Thyroid gland (tissue), 4 donors: ENCODE measurements at regions not wholly inside any gene's neighbourhood (a gene's known extent, or its start where the extent isn't known, plus 50 kb on each side); places are given as distances from the start of the nearest gene placed in this dataset.
"Not testable (repeated sequence)": the region's sequence is repeated elsewhere in the genome, so short reads cannot be mapped to it uniquely, and the experiment has no call there.

ENCODE experiments used
- DNase-seq, 2 donors: peaks; one replicate each; pipeline ENCODE4 v3.0.0-alpha.2; 2019
- H3K27ac ChIP-seq, 3 donors: fragments of 200-600 bp; sonication (generic); 1 replicate in 2 of 3; 2 replicates in 1 of 3; pipeline ENCODE4 v1.5.1; 2016 to 2019; ENCODE audit warnings: mild to moderate bottlenecking in 1 of 3, moderate library complexity in 1 of 3
- H3K27me3 ChIP-seq: fragments of 200-600 bp; sonication (generic); one replicate; pipeline ENCODE4 v1.5.1; 2019
- H3K36me3 ChIP-seq, 2 donors: fragments of 200-600 bp; sonication (generic); one replicate each; pipeline ENCODE4 v1.5.1; 2016 to 2019
- H3K4me1 ChIP-seq, 2 donors: fragments of 200-600 bp; sonication (generic); one replicate each; pipeline ENCODE4 v1.5.1; 2017 to 2019
- H3K4me3 ChIP-seq, 3 donors: fragments of 200-600 bp; sonication (generic); replicated peaks in 1 of 3; 1 replicate in 2 of 3; 2 replicates in 1 of 3; pipeline ENCODE4 v1.5.1; 2016; ENCODE audit warnings: mild to moderate bottlenecking in 1 of 3
- H3K9me3 ChIP-seq: fragments of 200-600 bp; sonication (generic); one replicate; pipeline ENCODE4 v1.5.1; 2017
- CTCF ChIP-seq, 6 experiments: fragments of 200-600 bp in 3 of 6; fragments of 450-650 bp in 3 of 6; sonication (generic) in 3 of 6; IDR thresholded peaks; one replicate each; pipeline ENCODE4 v1.5.1; 2016 to 2019; ENCODE audit warnings: antibody characterized with exemption in 6 of 6, mild to moderate bottlenecking in 2 of 6, inconsistent platforms in 1 of 6, moderate library complexity in 1 of 6
- POLR2A ChIP-seq, 2 donors: fragments of 450-650 bp; IDR thresholded peaks; one replicate each; pipeline ENCODE4 v1.6.1; 2017; ENCODE audit warnings: antibody characterized with exemption in 2 of 2, mild to moderate bottlenecking in 2 of 2, moderate library complexity in 1 of 2
- WGBS, 2 donors: methylation state at CpG; one replicate each; pipeline ENCODE4 v1.1.5; 2017; 5-methylcytosine and 5-hydroxymethylcytosine counted together
- intact Hi-C: fragments of 100-400 bp; cut with DNase I; formaldehyde crosslinking; loops from one replicate; pipeline ENCODE4 v1.15.1; 2023

- H3K4me3 ChIP-seq = no peak overlapping the region
- H3K27ac ChIP-seq = no peak overlapping the region
- TF ChIP-seq CTCF (IDR thresholded peaks at IDR 0.05) (no peak), POLR2A (IDR thresholded peaks at IDR 0.05) (no peak)
- DNase-seq = no peak
- H3K4me1 ChIP-seq = no peaks in the 10 kb centered on the region
- H3K9me3 ChIP-seq = no peaks in the 10 kb centered on the region
- WGBS, 2 donors = 61 to 95% methylated on average over 7 of the region's 7 CpGs
- intact Hi-C loops = no loop called here
- no peaks in the 10 kb centered on the region for H3K27me3 ChIP-seq
- H3K36me3 ChIP-seq = no peaks in the 10 kb centered on the region
These were observed 198.0 kb downstream of the ANKRD30B start for GRCh38 chr18:14945984-14946383.

- H3K4me3 ChIP-seq, H3K27me3 ChIP-seq, DNase-seq, intact Hi-C loops, H3K27ac ChIP-seq, H3K4me1 ChIP-seq, H3K36me3 ChIP-seq, H3K9me3 ChIP-seq: not testable (repeated sequence)
- WGBS, 2 donors = 74 to 81% methylated on average over 7 of the region's 7 CpGs
These were observed 198.9 kb downstream of the ANKRD30B start for GRCh38 chr18:14946741-14947470.

GRCh38 chr18:14947482-14948162 is 199.7 kb downstream of the ANKRD30B start:
- intact Hi-C loops = no loop called here
- WGBS, 2 donors = 79 to 90% methylated on average over 8 of the region's 8 CpGs
- H3K9me3 ChIP-seq = no peaks in the 10 kb centered on the region
- H3K4me3 ChIP-seq = no peak overlapping the region
- no peaks in the 10 kb centered on the region for H3K4me1 ChIP-seq
- no peak for TF ChIP-seq CTCF (IDR thresholded peaks at IDR 0.05)
- no peak for TF ChIP-seq POLR2A (IDR thresholded peaks at IDR 0.05)
- H3K27me3 ChIP-seq = no peaks in the 10 kb centered on the region
- no peaks in the 10 kb centered on the region for H3K36me3 ChIP-seq
- H3K27ac ChIP-seq = no peak overlapping the region
- DNase-seq = no peak

- no peak for DNase-seq
- H3K36me3 ChIP-seq = no peaks in the 10 kb centered on the region
- H3K27me3 ChIP-seq = no peaks in the 10 kb centered on the region
- intact Hi-C loops = no loop called here
- H3K9me3 ChIP-seq = no peaks in the 10 kb centered on the region
- WGBS, 2 donors = 57 to 62% methylated on average over 3 of the region's 3 CpGs
- no peaks in the 10 kb centered on the region for H3K4me1 ChIP-seq
- H3K27ac ChIP-seq = no peak overlapping the region
- no peak overlapping the region for H3K4me3 ChIP-seq
- TF ChIP-seq CTCF (IDR thresholded peaks at IDR 0.05) = no peak
- TF ChIP-seq POLR2A (IDR thresholded peaks at IDR 0.05) = no peak
These were observed 200.2 kb downstream of the ANKRD30B start for GRCh38 chr18:14948163-14948540.

GRCh38 chr18:14949800-14950664 is 202.1 kb downstream of the ANKRD30B start:
- WGBS, 2 donors = 59 to 64% methylated on average over 8 to 9 of the region's 9 CpGs
- TF ChIP-seq CTCF (IDR thresholded peaks at IDR 0.05) (no peak), POLR2A (IDR thresholded peaks at IDR 0.05) (no peak)
- no peaks in the 10 kb centered on the region for H3K9me3 ChIP-seq
- no peaks in the 10 kb centered on the region for H3K36me3 ChIP-seq
- intact Hi-C loops = no loop called here
- no peak overlapping the region for H3K27ac ChIP-seq
- no peak overlapping the region for H3K4me3 ChIP-seq
- H3K27me3 ChIP-seq = no peaks in the 10 kb centered on the region
- no peaks in the 10 kb centered on the region for H3K4me1 ChIP-seq
- no peak for DNase-seq

- H3K4me1 ChIP-seq, H3K36me3 ChIP-seq, H3K27ac ChIP-seq, H3K9me3 ChIP-seq, intact Hi-C loops, DNase-seq, H3K27me3 ChIP-seq, H3K4me3 ChIP-seq: not testable (repeated sequence)
- WGBS, 2 donors = 86 to 90% methylated on average over 2 of the region's 2 CpGs
These were observed 204.6 kb downstream of the ANKRD30B start for GRCh38 chr18:14952444-14953077.
